ENCODE measurements at regions not wholly inside any gene's neighbourhood (a gene's known extent, or its start where the extent isn't known, plus 50 kb on each side); places are given as distances from the start of the nearest gene placed in this dataset.

- DNase-seq (ENCODE audit: extremely low read depth, low read depth) = no peak
- TF ChIP-seq CTCF (IDR thresholded peaks at IDR 0.05; ENCODE audit: low read depth, low read length) = no peak
These were observed 353.9 kb upstream of the SPHKAP start for GRCh38 chr2:228535396-228535795.

GRCh38 chr2:228533156-228533555 lies 351.7 kb upstream of the SPHKAP start:
- no peak for TF ChIP-seq CTCF (IDR thresholded peaks at IDR 0.05; ENCODE audit: low read depth, low read length)
- no peak for DNase-seq (ENCODE audit: extremely low read depth, low read depth)

GRCh38 chr2:228532233-228532632 lies 350.7 kb upstream of the SPHKAP start:
- TF ChIP-seq CTCF (IDR thresholded peaks at IDR 0.05; ENCODE audit: low read depth, low read length) = no peak
- no peak for DNase-seq (ENCODE audit: extremely low read depth, low read depth)

GRCh38 chr2:228527197-228527881 lies 345.9 kb upstream of the SPHKAP start:
- no peak for TF ChIP-seq CTCF (IDR thresholded peaks at IDR 0.05; ENCODE audit: low read depth, low read length)
- DNase-seq (ENCODE audit: extremely low read depth, low read depth) = no peak

- TF ChIP-seq CTCF (IDR thresholded peaks at IDR 0.05; ENCODE audit: low read depth, low read length) = no peak
These were observed 345.2 kb upstream of the SPHKAP start for GRCh38 chr2:228526687-228527086.

GRCh38 chr2:228522977-228523376 lies 341.5 kb upstream of the SPHKAP start:
- no peak for DNase-seq (ENCODE audit: extremely low read depth, low read depth)
- TF ChIP-seq CTCF (IDR thresholded peaks at IDR 0.05; ENCODE audit: low read depth, low read length) = no peak

More at GRCh38 chr2:228526687-228527086, 345.2 kb upstream of the SPHKAP start:
- DNase-seq (ENCODE audit: extremely low read depth, low read depth) = no peak

- no peak for DNase-seq (ENCODE audit: extremely low read depth, low read depth)
- TF ChIP-seq CTCF (IDR thresholded peaks at IDR 0.05; ENCODE audit: low read depth, low read length) = no peak
These were observed 340.8 kb upstream of the SPHKAP start for GRCh38 chr2:228522276-228522675.
